HG02763 (cell line): ENCODE measurements at regions not wholly inside any gene's neighbourhood (a gene's known extent, or its start where the extent isn't known, plus 50 kb on each side); places are given as distances from the start of the nearest gene placed in this dataset.
"Not testable (repeated sequence)": the region's sequence is repeated elsewhere in the genome, so short reads cannot be mapped to it uniquely, and the experiment has no call there.

Experiments
- ATAC-seq: cut with Tn5 transposase; IDR thresholded peaks from one replicate; pipeline ENCODE4 v1.9.1; 2021; ENCODE audit warnings: mild to moderate bottlenecking, moderate library complexity; ENCODE audit not compliant: unreplicated experiment

DNA sequence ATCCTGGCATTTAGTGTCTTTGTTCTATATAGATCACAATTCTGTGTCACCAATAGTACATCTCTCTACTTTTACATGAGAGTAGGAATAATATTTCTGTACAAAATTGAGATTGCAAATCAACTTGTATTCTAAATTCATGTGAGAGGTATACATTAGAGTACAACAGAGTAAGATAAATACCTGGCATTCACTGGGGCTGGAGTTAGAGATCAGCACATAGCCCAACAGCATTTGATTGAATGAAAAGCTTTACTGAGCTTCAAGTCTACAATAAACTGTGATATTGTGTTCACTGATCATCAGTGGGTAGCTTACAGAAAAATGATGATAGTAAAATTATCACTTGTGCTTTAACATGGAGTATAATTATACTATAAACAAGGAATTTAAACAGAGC, 1114.7 kb downstream of the REEP3 start:
- ATAC-seq, result no peak

DNA sequence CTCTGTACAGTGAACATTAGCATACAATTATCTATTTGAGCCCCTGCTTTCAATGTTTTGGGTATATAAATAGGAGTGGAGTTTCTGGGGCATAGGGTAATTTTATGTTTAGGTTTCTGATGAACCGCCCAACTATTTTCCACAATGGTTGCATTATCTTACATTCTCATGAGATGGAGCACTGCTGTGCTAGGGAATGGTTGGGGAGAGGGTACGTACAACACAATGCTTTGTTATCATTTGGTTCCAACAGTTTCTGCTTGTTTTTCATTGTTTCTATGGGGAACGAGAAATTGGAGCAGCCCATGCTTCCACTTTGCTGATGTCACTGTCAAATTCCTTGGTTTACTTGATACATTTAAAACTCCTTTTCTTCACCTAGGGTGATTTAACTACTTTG, 1115.3 kb downstream of the REEP3 start:
- no peak for ATAC-seq

- no peak for ATAC-seq
Measured at GRCh38 chr10:64637939-64638338, 1116.7 kb downstream of the REEP3 start.

- ATAC-seq, result no peak
Measured at GRCh38 chr10:64648915-64649314, 1127.7 kb downstream of the REEP3 start.

- no peak for ATAC-seq
Measured at GRCh38 chr10:64658528-64658927, 1137.3 kb downstream of the REEP3 start.

- no peak for ATAC-seq
Measured at GRCh38 chr10:64659311-64659710, 1138.1 kb downstream of the REEP3 start.

GRCh38 chr10:64682043-64682442, 1160.8 kb downstream of the REEP3 start:
- no peak for ATAC-seq

DNA sequence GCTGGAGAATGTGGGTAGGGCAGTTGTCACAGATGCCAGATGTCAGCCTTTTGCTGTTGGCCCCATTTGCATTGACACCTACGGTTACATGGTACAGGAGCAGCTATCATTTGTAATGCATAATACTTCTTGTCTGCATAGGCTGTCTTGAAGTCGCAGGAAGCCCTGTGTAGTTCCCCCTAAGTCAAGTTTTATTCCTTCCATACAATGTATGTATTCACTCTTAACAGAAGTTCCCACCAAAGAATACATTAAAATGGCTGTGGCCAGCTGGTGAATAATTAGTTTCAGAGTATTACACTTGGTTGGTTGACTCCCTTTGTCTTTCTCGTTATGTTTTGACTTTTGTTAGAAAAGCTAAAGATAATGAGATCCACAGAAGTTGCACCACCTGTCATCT, 1169.0 kb downstream of the REEP3 start:
- no peak for ATAC-seq

GRCh38 chr10:64699244-64699643, 1178.0 kb downstream of the REEP3 start:
- no peak for ATAC-seq

DNA sequence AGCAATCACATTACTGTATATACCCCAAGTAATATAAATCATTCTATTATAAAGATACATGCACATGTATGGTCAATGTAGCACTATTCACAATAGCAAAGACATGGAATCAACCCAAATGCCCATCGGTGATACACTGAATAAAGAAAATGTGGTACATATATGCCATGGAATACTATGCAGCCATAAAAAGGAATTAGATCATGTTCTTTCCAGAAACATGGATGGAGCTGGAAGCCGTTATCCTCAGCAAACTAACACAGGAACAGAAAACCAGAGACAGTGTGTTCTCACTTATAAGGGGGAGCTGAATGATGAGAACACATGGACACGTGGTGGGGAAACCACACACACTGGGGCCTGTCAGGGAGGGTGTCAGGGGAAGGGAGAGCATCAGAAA, 1180.9 kb downstream of the REEP3 start:
- ATAC-seq, result not testable (repeated sequence)

GRCh38 chr10:64708884-64709681, 1187.9 kb downstream of the REEP3 start:
- no peak for ATAC-seq

DNA sequence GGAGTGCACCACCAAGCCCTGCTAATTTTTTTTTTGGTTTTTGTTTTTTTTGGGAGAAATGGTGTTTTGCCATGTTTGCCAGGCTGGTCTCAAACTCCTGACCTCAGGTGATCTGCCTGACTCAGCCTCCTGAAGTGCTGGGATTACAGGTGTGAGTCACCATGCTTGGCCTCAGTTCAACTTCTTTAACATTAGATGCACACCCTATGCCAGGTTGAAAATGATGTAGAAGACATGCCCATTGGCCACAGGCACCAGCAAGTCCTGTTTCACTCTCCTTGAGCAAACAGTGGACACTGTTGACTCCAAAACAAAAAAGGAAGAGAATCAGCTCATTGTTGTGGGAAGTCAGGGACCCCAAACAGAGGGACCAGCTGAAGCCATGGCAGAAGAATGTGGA, 1205.3 kb downstream of the REEP3 start:
- ATAC-seq, result no peak

- ATAC-seq, result no peak
Measured at GRCh38 chr10:64731016-64731415, 1209.8 kb downstream of the REEP3 start.

- ATAC-seq, result no peak
Measured at GRCh38 chr10:64732372-64732957, 1211.3 kb downstream of the REEP3 start.

DNA sequence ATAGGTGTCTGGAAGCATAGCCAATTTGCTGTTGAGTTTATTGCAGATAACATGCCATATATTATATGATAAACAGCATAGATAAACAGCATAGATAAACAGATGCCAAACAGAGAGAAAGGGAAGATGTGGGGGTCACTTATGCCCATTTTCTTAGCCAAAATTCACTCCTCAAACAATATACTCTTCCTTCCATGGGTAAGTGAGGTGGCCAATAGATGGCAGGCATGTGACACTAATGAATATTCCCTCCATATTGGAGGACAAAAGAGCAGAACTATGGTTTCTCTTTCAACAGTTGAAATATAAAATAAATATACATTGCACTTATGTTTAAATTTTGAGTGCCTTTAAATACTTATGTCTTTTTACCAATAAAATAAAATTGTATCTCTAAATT, 1212.8 kb downstream of the REEP3 start:
- ATAC-seq, result no peak

DNA sequence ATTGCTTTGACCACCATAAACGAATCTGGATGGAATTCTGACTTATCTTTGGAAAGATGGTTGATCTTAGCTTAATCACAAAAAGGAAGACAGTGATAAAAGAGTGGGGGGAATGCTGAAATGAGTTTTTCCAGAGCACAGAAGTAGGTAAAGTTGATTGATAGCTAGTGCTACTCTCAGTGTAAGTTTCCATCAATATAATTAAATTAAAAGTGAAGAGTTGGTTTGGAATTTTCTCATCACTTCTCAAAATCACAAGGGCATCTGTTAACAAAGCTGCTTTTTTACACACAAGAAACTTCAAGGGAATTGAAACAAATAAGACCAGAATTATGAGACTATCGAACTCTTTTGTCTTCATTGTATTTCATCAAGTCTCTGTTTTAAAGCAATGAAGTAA, 1217.3 kb downstream of the REEP3 start:
- ATAC-seq, result no peak

DNA sequence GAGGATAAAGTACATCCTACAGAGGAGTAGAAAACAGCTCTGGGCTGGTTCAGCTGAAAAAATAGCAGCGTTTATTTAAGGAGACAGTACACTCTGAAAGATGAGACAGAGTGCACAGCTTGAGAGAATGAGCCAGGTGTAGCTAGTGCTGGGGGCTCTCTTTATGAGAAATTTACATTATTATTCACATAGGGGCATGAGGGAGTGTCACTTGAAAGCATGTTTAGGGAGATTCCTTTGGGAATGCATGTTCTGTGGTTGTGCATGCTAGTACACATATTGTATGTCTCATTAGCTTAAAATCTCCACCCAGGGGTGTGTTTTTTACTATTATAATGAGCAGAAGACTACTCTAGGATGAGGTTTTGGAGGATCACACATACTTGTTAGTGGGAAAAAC, 1224.4 kb downstream of the REEP3 start:
- no peak for ATAC-seq

DNA sequence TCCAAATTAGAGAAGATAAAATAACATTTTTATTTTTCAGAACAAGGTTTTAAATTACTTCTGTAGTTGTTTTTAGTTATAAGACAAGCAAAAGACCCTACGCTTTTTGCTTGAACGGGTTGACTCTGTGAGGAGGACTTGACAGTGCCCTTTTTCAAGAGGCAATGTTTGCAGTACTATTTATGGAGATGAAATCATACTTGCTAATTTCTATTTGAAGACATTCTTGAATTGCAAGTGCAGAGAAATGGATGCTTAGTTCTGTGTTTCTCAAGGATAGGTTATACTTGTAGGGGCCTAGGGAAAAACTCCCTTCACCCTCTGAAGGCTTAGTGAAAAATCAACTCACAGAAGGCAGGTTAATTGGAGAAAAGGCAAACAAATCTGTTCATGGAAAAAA, 1229.5 kb downstream of the REEP3 start:
- ATAC-seq, result no peak

DNA sequence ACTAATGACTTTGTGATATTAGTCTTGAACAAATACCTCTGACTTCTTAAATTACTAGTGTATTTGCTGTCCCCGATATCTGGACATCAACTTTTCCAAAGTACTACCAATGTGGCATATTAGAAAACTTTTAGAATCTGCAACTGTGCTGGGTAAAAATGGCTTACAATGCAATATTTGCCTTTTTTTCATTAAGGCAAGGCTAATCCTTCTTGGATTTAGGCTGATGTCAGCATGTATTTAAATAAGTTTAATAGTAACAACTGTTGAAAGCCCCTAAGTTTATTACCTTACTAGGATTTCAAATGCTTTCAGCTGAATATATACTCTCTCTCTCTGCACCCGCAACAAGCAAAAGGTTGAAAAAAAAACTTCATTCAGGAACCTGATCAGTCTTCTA, 1232.3 kb downstream of the REEP3 start:
- ATAC-seq, result no peak

GRCh38 chr10:64760371-64760770, 1239.2 kb downstream of the REEP3 start:
- ATAC-seq, result no peak

DNA sequence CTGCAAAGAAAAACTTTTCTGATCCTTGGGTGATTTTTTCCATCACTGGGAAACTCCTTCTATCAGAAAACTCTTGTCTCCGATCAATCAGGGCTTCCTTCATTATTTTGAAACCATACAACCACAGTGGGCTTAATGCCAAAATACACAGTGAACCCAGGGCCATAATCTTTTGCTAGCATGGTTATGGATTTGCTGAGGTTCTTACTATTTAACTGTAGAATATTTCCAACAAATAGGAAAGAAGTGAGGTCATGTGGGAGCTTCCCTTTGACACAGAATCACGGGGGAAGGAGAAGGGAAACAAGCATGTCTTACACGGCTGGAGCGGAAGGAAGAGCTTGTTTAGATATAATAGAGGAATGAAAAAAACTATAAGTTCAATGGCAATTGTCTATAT, 1241.7 kb downstream of the REEP3 start:
- no peak for ATAC-seq

DNA sequence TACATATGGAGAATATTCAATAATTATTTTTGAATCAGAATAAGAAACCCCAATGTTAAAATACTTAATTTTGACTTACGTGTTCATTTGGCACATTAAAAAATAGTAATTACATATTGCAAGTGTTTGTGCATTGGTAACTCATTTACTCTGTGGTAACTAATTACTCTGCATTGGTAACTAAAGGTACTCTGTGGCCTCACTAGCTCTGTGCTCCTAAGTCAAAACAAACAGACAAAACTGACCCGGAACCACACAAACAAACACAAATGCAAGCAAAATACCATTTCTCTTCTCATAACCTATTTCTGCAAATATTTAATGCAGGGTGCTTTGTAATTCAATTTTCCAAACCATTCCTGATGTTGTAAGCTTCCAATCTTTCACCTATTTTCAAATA, 1244.3 kb downstream of the REEP3 start:
- ATAC-seq, result no peak
